Brain microvascular endothelial cell (primary cell): ENCODE measurements at regions not wholly inside any gene's neighbourhood (a gene's known extent, or its start where the extent isn't known, plus 50 kb on each side); places are given as distances from the start of the nearest gene placed in this dataset.
"Not testable (repeated sequence)": the region's sequence is repeated elsewhere in the genome, so short reads cannot be mapped to it uniquely, and the experiment has no call there.

Experiments used
- DNase-seq: peaks from one replicate; pipeline ENCODE4 v3.0.0-alpha.2; 2020
- H3K27ac ChIP-seq: fragments of 250-450 bp; sonication (Bioruptor Pico); 2 replicates; pipeline ENCODE4 v1.5.1; 2020; ENCODE audit warnings: mild to moderate bottlenecking, moderate library complexity
- H3K27me3 ChIP-seq: fragments of 250-450 bp; sonication (Bioruptor Pico); replicated peaks from 2 replicates; pipeline ENCODE4 v1.5.1; 2020; ENCODE audit warnings: mild to moderate bottlenecking
- H3K36me3 ChIP-seq: fragments of 250-450 bp; sonication (Bioruptor Pico); replicated peaks from 2 replicates; pipeline ENCODE4 v1.5.1; 2020; ENCODE audit warnings: mild to moderate bottlenecking
- H3K4me3 ChIP-seq: 2 replicates; pipeline ENCODE4 v1.5.1; 2011; ENCODE audit warnings: low read depth, mild to moderate bottlenecking, control low read depth, low read length, moderate library complexity
- CTCF ChIP-seq: IDR thresholded peaks from 2 replicates; pipeline ENCODE4 v1.5.1; 2011; ENCODE audit warnings: low read depth, mild to moderate bottlenecking, moderate library complexity, low read length, control low read depth, inconsistent platforms; ENCODE audit errors: missing control alignments
- in situ Hi-C: cut with HindIII; loops from 2 replicates; pipeline ENCODE4 v1.10.0; 2017; ENCODE audit warnings: low sequenced_read_pairs, low pct_ligation_motif_present

- H3K4me3 ChIP-seq: no peak overlapping the region
- in situ Hi-C loops: no loop called here
- no peak for DNase-seq
- no peak for TF ChIP-seq CTCF
- no peaks in the 10 kb centered on the region for H3K27me3 ChIP-seq
- no peak overlapping the region for H3K27ac ChIP-seq
- H3K36me3 ChIP-seq: no peaks in the 10 kb centered on the region
Measured at GRCh38 chr12:114501474-114501807, 95.5 kb upstream of the TBX5 start.

GRCh38 chr12:114500775-114501473 is 95.0 kb upstream of the TBX5 start:
- no peak overlapping the region for H3K27ac ChIP-seq
- in situ Hi-C loops: no loop called here
- H3K36me3 ChIP-seq: no peaks in the 10 kb centered on the region
- no peaks in the 10 kb centered on the region for H3K27me3 ChIP-seq
- H3K4me3 ChIP-seq: no peak overlapping the region
- no peak for TF ChIP-seq CTCF
- DNase-seq: no peak

- H3K27me3 ChIP-seq: no peaks in the 10 kb centered on the region
- in situ Hi-C loops: no loop called here
Measured at GRCh38 chr12:114500131-114500530, 94.2 kb upstream of the TBX5 start.

GRCh38 chr12:114499338-114499737 is 93.4 kb upstream of the TBX5 start:
- H3K4me3 ChIP-seq: no peak overlapping the region
- DNase-seq: no peak
- no peak for TF ChIP-seq CTCF

More at GRCh38 chr12:114500131-114500530, 94.2 kb upstream of the TBX5 start:
- no peak for TF ChIP-seq CTCF
- no peak for DNase-seq
- Histone ChIP-seq H3K27ac (no peak overlapping the region), H3K4me3 (no peak overlapping the region), H3K36me3 (no peaks in the 10 kb centered on the region)

GRCh38 chr12:114491916-114492315 is 86.0 kb upstream of the TBX5 start:
- Histone ChIP-seq H3K4me3 (no peak overlapping the region), H3K27me3 (no peaks in the 10 kb centered on the region), H3K36me3 (no peaks in the 10 kb centered on the region), H3K27ac (no peak overlapping the region)
- DNase-seq: no peak
- in situ Hi-C loops: no loop called here
- no peak for TF ChIP-seq CTCF

More at GRCh38 chr12:114499338-114499737, 93.4 kb upstream of the TBX5 start:
- Histone ChIP-seq H3K36me3 (no peaks in the 10 kb centered on the region), H3K27ac (no peak overlapping the region), H3K27me3 (no peaks in the 10 kb centered on the region)
- in situ Hi-C loops: no loop called here

GRCh38 chr12:114484822-114485459 is 79.0 kb upstream of the TBX5 start:
- H3K4me3 ChIP-seq, in situ Hi-C loops, H3K36me3 ChIP-seq, DNase-seq, H3K27ac ChIP-seq, H3K27me3 ChIP-seq: not testable (repeated sequence)
